ENCODE measurements at regions not wholly inside any gene's neighbourhood (a gene's known extent, or its start where the extent isn't known, plus 50 kb on each side); places are given as distances from the start of the nearest gene placed in this dataset.

DNA sequence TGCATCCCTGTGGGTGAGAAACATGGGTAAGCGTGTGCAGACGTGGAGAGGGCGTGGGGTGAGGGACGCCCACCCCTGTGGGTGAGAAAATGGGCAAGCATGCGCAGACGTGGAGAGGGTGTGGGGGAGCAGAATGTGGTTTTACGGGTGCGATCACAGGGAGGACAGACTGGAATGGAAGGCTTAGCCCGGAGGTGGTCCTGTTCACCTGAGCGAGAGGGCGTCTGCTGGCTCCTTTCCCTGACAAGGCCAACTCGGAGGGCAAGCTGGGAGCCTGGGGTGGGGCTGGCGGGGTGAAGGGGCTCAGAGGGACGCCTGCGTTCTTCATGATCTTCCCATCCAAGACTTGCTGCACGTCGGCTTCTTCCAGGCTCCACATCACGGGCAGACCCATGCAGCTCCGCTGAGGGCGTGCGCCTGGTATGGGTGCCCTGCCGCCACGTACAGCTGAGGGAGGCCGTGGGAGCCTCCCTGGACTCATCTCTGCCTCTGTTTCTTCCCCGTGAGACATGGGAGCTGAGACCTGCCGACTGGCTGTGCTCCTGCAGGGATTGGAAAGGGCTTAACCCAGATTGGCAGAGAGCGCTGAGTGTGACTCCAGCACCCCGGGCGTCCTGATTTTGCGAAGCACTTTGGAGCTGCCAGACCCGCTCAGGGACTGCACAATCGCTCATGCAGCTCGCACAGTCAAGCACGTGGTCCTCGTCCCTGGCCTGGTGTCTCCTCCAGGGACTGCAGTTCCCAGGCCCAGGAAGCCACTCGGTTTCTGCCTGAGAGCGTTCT, 74.3 kb upstream of the SHH start:
- DNase-seq (ENCODE audit: low read depth): no peak

DNA sequence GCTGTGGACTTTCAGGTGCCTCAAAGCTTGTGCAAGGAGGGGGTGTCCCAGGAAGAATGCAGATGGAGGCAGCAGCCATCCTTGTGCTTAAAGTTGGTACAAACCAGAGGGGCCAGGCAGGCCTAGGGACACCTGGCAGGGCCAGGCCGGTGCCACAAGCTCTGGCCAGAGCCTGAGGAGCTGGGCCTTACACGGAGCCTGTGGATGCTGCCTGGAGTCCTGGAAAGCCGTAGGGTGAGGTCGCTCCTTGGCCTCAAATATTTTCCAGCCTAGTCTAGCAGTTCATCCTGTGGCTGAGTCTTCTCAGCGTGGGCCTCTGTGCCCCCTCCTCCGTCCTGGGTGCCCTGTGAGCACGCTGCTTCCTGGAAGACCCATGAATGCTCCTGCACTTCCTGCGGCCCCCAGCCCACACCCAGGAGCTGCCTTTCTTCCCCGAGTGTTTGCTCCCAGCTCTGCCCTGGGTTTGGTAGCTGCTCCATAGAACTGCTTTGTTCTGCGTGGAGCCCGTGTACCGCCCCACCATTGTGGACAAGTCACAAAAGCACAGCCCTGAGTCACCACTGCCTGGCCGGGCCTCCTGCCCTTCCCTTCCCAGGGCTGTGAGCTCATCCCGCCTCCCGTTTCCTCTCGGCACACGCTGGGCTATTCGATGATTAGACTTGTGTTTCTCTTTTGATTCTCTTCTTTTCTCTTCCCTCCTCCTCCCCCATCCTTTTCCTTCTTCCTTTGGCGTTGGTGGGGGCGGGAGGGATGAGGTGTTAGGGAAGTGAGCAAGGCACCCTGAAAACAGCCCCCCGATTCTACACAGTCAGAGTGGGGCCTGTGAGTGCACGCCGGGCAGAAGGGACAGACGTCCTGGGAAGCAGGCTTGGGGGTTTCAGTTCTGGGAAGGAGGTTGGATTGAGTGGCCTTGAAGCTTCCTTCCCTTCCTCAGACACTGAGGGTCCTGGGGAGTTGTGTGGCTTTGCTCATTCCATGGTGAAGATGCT, 73.2 kb upstream of the SHH start:
- no peak for DNase-seq (ENCODE audit: low read depth)

DNA sequence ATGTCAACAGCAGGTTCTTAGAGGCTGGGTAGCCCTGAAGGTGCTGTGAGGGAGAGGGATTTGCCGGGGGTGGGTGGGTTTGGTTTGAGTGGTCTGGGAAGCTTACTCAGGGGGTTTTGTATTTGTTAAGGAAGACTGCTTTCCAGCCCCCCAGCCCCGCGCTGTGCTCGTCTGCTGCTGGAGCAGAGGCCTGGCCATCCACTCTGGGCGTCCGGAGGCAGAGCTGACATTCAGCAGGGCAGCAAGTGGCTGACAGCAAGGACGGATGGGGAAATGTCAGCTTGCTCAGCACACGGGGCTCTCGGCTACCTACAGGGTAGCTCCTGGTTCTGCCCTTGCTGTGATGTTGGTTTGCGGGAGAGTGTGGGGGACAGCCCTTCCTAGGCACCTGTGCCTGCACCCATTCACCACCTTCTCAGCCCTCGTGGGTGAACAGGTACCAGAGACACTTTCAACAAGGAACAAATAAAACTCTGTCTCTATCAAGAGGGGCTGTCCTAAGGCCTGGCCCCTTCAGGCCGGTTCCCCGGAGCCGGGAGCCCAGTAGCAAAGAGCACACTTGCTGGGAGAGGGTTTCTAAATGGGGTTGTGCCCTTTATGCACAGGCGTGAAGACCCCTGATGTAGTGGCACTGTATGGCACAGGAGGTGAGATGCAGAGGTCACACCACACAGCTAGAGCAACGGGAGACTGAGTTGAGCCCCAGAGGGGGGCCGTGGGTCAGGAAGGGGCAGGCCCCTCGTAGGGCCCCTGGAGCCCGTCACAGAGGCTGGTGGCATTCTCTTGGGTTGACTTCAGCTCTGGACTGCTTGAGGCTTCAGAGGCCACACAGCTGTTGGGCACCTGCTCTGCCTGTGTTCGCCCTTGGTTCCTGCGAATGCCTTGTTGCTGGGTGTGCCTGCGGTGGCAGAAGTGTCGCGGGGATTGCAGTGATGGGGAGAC, 72.2 kb upstream of the SHH start:
- DNase-seq (ENCODE audit: low read depth): no peak

DNA sequence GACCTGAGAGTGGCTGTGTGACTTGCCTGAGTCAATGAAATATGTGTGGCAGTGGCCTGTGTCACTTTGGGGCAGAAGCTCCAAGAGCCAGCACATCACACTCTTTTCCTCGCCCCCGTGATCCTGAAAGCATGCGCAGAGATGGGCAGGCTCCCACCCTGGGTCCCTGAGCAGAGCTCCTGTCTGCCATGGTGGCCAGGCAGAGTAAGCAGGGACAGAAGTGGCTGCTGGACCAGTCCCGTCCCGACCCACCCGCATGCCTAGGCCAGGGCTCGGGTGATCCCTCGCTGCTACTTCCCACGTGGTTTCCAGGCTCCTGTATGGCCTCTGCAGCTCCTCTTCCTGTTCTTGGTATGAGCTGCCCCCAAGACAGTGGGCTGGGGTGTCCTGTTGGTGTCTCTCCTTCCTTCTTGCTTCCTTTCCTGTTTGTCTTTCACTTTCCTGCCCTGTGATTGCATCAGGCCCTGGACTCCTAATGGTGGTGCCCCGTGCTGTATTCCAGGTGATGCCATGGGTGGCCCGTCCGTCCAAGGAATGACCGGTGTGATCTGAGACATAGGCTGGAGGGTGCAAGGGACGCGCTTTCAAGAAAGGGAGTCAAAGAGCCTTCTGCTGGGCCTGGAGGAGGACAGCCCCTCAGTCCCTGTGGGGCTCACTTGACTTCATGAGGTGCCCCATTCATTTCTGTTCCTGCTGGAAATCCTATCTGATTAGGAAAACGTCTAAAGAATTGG, 71.4 kb upstream of the SHH start:
- DNase-seq (ENCODE audit: low read depth): no peak

DNA sequence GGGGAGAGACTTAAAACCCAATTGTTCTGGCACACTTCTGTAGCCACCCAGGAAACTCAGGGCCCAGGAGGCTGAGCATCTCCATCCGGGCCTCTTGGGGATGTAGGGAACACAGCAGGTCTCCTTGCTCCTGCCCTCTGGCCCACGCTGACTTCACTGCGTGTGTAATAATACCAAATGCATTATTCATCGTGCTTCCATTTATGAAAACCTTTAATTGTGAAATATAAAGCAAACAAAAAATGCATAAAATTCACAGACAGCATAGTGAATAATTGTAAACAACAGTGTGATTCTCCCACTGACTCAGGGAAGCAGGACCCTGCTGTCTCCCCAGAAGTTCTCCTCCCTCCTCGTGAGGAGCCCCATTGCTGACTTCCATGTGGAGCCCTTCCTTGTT, 70.3 kb upstream of the SHH start:
- no peak for DNase-seq (ENCODE audit: low read depth)

DNA sequence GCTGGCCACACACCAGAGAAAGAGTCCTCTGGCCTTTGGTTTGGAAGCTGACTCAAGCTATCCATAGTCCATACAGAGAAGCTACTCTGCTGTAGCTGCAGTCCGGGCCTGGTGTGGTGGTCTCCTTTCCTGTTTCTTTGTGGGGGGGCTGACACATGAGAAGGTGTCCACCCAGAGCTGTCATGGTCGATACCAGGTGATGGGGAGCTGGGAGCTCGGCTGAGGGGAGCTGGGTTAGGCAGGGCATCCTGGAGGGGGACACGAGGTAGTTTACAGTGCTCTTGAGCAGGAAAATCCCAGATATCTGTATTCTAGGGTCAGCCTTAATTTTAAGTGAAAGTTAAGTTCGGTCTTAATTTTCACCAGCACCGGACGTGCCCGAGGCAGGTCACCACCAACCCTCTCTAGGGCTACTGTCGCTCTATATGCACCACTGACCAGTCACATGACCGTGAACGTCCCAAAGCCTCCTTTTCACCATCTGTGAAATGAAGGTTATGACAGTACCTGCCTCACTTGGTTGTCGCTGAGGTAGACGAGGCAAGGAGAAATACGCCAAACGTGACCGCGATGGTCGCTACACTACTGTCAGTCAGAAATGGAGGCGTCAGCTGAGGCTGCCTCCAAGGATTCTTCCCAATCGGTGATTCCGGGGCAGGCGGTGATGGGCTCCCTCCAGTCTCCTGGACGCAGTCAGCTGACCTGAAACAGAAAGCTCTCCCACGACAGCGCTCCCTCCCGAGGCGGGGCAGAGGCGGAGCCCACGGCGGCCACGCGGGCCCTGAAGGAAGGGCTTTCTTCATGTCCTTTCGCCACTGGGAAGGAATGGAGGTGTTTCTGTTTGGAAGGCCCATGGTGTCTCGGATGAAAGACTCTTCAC, 69.4 kb upstream of the SHH start:
- no peak for DNase-seq (ENCODE audit: low read depth)

DNA sequence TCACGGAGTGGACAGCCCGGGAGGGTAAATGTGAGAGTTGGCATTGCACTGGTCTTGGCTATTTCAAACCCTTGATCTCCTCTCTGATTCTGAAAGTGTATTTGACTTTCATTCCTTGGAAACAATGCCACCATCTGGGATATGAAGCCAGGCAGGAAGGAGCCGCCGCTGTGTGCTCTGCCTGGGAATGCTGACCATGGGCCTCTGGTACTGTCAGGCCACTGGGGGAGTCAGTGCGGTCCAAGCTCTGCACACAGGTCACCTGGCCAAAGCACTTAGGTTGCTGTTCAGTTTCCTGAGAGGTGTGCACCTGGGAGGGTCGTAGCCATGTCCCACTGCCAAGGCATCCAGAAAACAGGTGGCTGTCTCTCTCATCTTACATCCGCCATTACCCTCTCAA, 68.5 kb upstream of the SHH start:
- no peak for DNase-seq (ENCODE audit: low read depth)

DNA sequence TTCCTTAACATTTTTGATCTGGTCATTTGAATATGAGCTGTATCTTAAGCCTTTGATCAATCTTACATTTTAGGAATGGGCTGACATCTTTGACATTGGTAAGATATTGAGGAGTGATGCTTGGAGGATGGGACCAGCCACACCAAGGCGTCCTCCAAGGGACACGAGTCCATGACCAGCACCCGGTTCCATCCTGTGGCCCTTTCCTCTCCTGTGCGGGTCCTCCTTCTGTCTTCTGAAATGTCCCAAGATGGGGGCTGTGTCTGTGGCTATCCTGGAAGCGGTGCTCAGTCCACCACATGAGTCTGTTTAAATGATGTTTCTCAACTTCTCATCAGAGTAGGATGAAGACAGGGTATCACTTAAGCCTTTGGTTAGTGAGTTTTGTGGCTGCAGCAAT, 67.3 kb upstream of the SHH start:
- DNase-seq (ENCODE audit: low read depth): no peak

DNA sequence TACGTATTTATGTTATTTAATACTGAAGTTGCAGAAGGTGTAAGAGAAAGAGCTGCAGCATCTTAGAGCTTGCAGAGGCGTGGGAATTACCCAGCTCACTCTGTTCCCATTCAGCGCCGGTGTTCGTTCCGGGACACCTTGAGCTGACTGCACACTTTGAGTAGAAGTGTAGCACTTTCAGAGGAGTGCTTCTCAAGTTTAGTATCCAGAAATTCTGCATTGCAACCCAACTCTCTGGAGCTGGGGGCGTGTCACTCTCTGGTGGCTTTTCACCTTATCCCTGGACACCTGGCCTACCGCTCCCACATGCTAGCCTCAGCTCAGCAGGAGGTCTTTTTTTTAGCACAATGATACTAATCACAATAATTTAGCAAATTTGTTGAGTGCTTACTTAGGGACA, 66.4 kb upstream of the SHH start:
- DNase-seq (ENCODE audit: low read depth): no peak

DNA sequence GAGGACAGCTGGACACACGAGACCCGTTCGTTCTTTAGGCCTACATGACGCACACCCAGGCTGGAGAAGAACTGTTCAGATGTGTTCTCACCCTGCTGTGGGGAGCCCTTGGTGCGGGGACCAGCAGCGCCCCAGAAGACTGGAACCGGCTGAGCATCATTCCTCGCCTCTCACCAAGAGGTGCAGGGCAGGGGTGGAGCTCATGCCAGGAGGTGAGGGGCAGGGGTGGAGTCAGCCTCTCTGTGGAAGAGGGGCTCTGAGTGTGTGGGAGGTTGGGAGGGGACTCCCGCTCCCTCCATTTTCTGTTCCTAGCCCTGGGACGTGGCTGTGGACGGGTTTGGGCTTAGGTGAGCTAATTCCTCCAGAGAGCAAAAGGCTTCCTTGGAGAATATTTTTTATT, 66.0 kb upstream of the SHH start:
- no peak for DNase-seq (ENCODE audit: low read depth)

DNA sequence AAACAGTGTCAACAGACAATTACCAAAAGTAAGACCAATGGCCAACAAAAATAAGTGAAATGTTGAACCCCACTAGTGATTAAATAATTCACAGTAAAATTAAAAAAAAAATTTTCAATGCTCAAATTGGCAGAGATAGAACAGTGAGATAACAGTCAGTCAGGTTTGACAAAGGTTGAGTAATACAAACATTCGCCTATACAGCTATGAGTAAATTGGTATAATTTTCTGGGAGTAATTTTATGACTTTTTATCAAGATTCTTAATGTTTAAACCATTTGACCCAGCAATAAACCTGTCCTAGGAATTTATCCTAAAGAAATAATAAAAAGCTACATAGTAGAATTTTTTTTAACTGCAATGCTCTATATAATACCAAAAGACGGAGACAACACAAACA, 64.9 kb upstream of the SHH start:
- no peak for DNase-seq (ENCODE audit: low read depth)

DNA sequence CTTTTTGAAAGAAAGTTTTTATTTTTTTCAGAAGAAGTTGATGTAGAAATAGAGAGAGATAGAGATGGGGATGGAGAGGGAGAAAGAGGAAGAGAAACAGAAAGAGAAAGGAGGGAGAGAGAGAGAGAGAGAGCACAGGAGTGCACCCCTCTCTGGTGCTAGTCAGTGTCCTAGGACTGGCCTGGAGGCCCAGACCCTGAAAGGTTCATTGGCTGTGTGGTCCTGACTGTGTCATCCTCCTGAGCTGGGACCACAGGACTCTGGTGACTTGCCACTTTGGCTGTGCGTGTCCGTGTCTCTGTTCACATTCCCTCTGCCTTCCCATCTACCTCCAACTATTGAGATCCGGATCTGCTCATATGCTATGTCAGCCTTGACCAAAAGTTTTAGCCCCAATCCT, 62.1 kb upstream of the SHH start:
- no peak for DNase-seq (ENCODE audit: low read depth)

DNA sequence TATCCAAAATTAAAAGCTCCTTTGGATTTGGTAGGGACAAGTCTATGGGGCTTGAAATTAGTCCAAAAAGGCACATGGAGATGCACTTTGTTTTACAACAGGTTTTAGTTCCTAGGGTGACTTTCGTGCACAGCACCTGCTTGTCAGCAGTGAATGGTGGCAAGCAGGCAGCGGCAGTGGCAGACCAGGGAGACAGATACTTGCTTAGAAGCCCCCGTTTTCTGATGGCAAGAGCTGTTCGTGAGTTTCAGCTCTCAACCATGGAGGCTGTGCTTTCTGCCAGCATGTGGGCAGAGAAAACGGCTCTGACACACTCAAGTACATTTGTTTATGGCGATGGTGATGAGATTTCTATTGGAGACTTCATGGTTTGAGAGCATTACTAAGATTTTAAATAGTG, 61.7 kb upstream of the SHH start:
- DNase-seq (ENCODE audit: low read depth): no peak

DNA sequence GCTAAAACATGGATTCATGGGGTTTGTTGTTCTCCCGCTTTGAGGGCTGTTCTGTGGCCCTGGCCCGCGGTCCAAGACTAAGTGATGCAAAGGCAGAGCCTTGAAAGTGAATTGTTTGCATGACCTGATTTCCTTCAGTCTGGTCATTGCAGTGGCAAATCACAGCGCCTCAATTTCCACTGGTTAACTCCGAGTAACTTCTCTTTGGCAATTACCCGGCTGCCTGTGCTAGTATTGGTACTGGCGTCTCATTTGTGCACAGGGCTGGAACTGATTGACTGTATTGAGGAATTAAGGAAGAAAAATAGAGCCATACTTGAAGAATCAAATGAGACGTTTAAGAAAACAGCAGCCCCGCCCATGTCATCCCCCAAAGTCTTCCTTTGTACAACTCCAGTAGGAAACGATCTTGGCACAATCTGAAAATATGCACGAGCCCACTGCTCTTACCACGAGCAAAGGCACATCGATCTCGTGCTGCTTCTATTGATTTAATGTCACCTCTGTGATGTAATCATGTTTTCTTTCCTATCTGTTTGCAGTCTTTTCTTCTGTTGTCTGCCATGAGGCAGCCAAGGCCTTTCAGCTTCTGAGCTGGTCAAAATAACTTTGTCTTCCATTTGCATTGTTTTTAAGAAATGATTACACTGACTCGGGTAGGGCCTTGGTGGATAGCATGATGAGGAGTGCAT, 60.6 kb upstream of the SHH start:
- DNase-seq (ENCODE audit: low read depth): no peak

DNA sequence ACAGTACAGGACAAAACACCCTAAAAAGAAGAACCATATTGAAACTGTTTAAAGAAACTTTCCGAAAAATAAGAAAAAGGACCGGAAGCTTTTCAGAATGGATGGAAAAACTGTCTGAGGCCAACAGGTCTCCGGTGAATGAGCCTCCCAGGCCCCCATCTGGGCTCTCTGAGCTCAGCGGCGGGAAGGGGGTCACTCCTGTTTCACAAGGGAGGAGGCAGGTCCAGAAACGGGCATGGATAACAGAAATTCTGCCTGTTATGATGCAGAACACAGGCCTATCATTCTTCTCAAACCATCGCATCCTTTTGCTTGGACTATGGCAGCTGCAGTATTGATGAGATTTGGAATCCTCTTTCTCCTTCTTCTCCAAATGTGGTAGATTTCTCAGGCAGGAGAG, 58.9 kb upstream of the SHH start:
- DNase-seq (ENCODE audit: low read depth): no peak

DNA sequence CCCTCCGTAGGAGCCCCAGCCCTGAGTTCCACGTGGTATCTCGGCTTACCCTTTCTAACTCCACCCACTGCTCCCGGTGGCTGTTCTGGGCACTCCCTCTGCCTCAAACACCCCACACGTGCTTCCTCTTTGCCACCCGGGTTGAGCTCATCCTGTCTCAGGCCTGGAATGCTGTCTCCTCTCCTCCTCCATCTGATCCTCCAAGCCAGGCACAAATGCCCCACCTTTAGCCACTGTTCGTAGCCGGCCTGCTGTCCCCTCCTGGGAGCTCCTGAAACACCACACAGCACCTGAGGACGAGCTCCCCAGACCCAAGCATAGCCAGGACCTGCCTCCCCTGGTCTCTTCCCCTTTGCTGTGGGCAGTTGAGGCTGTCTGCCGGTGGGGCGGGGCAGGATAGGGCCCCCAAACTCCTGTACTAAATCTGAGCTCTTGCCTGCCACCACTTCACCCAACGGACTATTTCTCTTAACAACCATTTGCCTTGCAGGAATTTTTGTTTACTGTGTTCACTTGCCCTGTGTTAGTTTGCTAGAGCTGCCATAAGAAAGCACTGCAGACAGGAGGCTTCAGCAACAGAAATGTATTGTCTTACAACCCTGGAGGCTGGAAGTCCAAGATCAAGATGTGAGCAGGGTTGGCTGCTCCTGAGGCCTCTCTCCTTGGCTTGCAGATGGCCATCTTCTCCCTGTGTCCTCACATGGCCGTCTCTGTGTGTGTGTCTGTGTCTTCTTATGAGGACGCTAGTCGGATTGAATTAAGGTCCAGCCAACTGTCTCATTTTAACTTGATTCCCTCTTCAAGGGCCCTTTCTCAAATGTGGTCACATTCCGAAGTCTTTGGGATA, 58.3 kb upstream of the SHH start:
- no peak for DNase-seq (ENCODE audit: low read depth)

DNA sequence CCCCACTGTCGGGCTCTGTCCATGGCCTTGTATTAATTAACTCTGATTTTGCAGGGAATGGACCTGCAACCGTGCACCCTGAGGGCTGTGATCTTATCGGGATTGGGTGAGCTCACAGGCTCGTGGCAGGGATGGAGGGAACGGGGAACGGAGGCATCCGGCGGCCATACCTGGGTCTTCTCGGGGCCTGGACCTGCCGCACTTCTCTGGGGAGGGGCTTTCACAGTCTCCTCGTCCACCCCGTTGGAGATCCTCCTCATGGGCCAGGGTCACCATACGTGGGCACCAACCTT, 57.5 kb upstream of the SHH start:
- DNase-seq (ENCODE audit: low read depth): no peak

DNA sequence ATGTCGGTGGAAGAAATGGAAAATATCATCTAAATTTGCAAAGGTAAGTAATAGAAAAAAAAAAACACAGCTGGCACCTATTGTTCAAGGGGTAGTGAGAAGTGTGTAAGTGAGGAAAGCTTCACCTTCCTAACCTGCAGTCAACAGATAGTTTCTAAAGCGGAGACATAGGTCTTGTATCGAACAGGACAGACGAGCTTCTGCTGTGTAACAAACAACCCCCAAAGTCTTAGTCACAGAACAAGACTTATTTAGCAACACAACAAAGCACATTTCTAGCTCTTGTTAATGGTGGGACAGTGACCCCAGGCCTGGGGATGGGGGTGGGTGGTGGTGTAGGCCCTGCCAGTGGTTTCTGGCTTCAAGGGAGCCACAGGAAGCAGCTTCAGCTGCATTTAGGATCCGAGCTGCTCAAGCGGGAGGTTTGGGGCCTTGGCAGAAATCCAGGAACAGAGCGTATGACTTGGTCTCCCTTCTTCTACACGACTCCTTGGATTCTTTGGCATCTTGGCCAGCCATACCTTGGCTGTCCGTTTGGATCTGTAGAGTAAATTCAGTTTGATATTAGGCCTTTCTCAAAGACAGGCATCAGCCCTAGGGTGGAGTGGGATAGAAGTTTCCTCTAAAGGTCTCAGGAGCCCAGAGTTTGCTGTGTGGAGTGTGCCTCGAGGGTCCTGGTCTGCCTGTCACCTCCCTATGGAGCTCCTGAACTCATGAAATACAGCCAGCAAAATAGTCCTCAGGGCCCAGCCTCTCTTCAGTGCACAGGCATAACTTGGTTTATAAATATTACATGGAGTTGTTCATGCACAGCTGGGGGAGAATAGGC, 56.9 kb upstream of the SHH start:
- DNase-seq (ENCODE audit: low read depth): no peak
